ENCODE measurements at regions not wholly inside any gene's neighbourhood (a gene's known extent, or its start where the extent isn't known, plus 50 kb on each side); places are given as distances from the start of the nearest gene placed in this dataset.

DNA sequence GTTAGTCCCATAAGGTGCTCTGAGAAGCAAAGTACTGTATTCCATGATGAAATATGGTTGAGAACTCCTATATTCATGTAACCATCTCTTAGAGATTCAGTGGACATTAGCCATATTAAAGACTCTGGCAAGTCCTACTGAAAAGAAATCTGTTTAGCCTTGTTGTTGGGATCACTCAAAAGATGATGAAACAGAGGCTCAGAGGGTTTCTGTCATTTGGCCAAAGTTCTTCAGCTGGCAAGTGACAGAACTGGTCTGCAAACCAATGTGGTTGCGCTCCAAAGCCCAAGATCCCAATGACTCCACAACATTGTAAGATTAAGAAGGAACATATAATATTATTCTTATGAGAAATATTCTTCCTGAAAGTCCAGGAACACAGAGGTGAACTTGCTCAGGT lies 462.9 kb downstream of the ACTL7B start:
- TF ChIP-seq, protein P1, sequence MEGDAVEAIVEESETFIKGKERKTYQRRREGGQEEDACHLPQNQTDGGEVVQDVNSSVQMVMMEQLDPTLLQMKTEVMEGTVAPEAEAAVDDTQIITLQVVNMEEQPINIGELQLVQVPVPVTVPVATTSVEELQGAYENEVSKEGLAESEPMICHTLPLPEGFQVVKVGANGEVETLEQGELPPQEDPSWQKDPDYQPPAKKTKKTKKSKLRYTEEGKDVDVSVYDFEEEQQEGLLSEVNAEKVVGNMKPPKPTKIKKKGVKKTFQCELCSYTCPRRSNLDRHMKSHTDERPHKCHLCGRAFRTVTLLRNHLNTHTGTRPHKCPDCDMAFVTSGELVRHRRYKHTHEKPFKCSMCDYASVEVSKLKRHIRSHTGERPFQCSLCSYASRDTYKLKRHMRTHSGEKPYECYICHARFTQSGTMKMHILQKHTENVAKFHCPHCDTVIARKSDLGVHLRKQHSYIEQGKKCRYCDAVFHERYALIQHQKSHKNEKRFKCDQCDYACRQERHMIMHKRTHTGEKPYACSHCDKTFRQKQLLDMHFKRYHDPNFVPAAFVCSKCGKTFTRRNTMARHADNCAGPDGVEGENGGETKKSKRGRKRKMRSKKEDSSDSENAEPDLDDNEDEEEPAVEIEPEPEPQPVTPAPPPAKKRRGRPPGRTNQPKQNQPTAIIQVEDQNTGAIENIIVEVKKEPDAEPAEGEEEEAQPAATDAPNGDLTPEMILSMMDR (IDR thresholded peaks at IDR 0.05; ENCODE audit: insufficient read depth, low read depth, low read length), result no peak
- no peak for TF ChIP-seq EZH2 (IDR thresholded peaks at IDR 0.05; ENCODE audit: insufficient read depth, low read length)

Measured in astrocyte (in vitro differentiated cells and primary cell).